GM19043 (cell line): ENCODE measurements at regions not wholly inside any gene's neighbourhood (a gene's known extent, or its start where the extent isn't known, plus 50 kb on each side); places are given as distances from the start of the nearest gene placed in this dataset.

Experiments
- ATAC-seq: cut with Tn5 transposase; IDR thresholded peaks from one replicate; pipeline ENCODE4 v1.9.1; 2021; ENCODE audit warnings: low read depth; ENCODE audit not compliant: unreplicated experiment

DNA sequence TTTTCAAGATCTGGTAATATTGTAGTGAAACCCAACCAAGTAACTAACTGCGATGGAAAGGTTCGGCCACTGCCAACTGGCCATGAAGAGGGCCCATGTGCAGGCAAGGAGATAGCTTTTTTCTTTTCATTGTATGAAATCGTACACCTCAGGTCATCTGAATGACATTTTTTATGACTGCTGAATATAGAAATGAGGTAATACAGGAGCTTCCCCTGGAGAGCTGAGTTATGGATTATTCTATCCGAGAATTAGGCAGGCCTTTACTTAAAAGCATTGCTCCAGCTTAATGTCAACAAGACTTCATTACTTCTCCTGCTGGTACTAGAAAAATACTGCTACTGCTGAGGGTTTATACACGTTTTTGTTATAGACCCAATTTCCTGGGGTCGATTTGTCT lies 1215.6 kb downstream of the EFNB2 start:
- no peak for ATAC-seq

DNA sequence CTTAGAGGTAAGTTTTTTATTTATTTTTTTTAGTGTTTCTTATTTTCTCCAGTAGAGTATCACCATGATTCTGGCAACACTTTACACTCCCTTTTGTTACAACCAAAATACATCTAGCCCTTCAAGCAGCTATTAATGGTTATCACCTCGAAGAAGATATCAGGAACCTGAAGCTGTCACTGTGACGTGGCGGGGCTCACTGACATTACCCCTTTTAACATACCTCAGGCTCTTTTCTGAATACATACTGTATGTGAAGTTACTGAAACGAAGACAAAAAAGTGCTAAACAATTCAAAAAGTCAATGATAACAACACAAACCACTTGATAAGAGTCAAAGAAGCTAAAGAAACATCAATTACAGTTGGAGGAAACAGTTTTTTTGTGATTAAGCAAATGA lies 1218.7 kb downstream of the EFNB2 start:
- no peak for ATAC-seq

DNA sequence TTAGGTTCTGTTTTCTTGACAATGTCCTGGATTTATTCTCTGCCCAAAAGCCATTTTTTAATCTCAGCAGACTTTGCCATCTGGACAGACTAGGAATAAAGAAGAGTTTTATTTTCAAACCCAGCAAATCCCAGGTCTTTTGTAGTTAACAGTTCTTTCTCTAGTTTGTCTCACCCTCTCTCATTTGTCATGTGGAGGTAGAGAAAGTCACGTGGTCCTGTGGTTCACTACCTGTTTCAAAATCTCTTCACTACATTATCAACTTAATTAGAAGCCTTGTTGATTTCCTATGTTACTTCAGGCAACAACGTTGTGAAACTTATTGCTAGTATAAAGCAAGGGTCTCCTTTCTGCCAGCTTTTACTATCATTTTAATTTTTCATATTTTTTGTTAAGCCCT lies 1222.6 kb downstream of the EFNB2 start:
- no peak for ATAC-seq

DNA sequence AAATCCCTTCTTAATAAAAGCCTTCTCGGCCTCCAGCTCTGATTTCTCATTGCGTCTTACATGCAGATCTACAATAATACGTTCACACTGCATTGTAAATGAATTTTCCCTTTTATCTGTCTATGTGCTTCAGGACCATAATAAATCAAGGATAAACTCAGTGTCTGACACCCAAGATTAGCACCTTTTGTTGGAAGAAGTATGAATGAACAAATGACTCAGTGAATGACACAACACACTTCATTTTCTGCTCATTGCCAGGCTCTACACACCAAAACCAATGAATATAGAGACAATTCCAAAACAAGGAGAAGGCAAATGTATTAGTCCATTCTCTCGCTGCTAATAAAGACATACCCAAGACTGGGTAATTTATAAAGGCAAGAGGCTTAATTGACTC lies 1224.4 kb downstream of the EFNB2 start:
- no peak for ATAC-seq

DNA sequence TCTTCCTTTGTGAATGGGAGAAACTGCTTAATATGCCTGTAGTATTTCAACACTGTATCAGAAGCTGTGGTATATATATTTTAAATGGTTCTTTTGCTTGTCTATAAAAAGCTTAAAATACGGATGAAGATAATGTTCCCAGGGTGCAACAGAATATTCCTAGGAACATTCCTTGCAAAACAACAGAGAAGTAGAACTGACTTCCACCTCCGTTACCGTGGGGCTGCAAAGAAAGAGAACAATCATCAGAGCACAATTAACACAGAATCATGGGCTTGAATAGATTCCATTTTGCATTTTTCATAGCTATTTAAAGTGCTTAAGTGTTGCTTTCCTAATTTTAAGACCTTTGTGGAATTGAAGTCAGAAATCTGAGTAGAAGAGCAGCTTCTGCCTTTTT lies 1227.7 kb downstream of the EFNB2 start:
- no peak for ATAC-seq

DNA sequence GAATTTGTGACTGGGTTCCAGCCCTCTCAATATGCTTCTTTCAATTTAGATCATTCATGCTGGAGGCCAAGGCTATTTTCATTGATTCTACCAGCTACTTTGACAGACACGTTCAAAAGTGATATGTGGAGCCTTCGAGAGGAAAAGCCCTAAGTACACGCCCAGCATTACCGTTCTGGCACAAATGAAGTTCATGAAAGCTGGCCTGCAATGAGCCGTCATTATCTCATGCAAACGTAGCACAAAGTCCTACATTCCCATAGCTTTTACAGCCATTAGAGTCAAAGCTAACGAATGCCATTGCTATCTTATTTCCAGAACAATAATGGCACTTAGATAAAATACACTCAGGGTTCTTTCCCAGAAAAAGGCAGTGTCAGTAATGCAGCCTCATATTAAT lies 1237.6 kb downstream of the EFNB2 start:
- no peak for ATAC-seq

DNA sequence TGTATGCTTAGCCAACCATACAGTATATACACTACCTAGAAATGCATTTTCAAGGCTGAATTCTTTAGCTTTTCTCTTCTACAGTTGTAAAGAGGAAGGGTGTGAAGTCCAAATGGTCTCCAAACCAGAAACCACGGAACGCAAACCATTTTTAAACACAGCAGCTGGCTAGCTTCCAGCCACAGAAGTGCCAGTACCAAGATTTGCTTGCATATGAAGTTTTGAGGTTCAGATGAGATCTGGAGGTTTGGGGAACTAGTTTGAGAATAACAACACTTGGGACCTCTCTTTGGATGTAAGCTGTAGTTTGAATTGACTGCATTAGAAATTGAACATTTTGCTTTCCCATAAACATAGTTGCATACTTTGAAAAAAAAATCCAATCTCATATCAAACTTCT lies 1243.5 kb downstream of the EFNB2 start:
- no peak for ATAC-seq

DNA sequence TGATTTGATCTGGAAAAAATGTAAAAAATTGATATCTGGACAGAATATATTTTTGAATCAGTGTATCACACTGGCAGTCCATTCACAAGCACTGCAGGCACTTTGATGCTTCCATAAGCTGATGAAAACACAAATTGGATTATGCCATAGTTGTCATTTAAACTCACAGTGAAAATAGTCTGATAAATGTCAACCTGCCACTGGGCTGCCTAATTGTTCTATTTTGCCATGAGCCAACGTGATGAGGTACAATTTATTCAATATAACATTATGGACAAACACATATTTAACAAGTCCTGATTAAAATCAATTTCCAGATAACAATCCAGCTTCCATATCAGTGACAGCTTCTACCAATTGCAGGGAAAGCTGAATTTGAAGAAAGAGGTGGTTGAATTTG lies 1244.9 kb downstream of the EFNB2 start:
- ATAC-seq: no peak

DNA sequence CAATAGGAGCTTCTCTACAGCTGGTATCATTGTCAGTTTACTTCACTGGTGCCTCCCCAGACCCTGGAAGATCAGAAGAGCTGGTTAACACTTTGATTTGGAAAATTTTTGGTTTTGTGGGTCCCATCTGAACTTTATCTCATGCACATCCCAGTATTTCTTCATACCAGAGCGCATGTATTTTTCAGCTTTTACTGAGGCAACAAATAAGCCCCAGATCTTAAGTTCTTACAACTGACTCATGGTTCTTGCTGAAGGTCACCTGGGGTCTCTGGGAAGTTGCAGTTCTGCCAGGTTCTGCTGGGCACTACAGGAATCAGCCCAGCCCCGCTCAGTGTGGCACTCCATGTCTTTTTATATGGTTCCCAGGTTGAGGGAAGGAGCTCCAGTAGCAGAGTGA lies 1249.9 kb downstream of the EFNB2 start:
- no peak for ATAC-seq

DNA sequence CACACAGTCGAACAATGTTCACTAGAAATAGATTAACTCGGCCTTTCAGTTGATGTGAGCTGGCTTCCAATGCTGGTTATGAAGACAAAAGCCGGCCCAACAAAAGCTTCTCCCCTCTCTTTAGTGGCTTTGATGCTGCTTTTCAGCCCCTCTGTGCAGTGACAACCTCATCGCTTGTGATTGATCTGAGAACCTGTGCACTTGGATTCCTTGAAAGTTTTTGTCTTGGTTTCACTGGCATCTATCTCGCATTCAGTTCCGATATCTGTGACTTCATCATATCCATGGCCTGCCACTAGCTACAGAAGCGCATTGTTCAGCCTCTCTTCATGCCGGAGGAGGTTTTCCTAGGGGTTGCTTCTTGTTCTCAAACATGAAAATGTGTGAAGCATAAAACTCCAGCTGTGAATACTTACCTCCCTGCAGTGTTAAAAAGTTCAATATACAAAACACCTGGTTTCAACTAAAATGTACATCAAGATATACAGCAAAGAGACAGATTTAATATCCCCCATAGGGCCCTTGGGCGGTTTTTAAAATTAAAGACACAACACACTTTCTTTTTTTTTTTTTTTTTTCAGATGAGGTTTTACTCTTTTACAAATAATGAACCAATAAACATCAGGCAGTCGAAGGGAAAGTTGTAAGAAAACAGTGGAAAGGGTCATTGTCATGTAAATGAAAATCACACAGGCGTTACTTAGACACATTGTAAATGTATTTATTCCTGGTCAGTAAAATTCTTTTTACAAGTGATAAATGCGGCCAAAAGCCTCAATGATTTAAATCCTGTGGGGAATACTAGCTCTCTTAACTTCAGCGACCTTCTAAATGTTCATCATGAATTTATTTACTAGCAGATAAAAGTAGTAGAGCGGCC lies 1252.8 kb downstream of the EFNB2 start:
- no peak for ATAC-seq

DNA sequence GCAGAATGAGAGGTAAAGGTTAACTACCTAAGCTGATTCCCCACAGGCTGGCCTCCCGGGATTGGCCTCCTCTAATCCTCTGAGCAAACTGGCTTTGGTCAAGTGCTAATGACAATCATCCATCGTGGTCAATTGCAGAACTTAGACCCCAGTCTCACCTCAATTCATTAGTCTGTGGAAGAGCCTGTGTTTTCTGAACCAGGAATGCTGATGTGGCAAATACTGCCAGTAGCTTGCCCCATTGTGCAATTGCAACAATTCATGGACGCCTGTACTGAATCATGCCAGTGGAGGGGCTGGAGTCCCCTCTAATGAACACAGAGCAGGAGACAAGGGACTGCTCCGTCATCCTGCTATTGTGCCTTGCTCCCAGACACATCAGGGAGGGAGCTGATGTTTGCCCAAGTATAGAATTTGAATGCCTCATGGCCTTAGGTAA lies 1256.5 kb downstream of the EFNB2 start:
- no peak for ATAC-seq

DNA sequence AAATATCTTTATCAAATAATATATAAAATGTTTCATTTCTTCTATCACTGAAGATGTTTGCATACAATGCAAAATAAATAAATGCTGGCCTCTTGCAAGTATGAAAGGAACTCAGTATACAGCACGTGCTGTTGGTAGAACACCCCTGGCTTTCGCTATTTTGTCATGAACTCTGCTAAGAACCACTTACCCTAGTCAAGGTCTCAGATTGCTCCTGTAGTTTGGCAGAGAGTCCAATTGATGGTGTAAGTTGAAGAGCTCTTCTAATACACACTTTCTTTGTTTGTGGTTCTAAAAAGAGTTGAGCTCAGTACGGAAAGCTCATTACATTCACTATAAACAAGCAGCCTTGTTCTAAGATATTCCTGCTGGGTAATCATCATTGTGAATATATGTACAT lies 1258.9 kb downstream of the EFNB2 start:
- no peak for ATAC-seq

DNA sequence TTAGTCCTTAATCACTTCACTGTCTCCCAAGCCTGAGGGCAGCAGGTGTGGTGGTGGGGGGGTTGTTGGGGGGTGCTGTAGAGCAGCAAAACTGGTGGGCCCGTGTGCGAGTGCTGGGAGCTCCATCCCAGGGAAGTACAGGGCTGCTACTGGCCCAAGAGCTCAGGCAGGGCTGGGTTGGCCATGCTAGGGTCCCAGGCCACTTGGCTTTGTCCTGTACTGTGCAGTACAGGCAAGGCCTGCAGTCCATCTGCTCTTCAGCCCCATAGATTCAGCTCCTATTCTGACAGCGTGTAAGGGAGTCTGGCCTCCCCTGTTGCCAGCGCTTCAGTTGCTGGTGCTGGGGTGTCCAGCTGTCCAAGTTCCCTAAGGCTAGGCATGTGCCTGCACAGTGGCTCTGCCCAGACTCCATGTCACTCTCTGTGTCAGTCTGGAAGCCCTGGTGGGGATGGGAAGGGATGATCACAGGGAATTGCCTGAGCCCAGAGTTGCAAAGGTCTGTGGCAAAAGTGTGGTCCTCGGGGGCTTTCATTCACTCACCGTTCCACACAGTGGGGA lies 1261.7 kb downstream of the EFNB2 start:
- ATAC-seq: no peak

DNA sequence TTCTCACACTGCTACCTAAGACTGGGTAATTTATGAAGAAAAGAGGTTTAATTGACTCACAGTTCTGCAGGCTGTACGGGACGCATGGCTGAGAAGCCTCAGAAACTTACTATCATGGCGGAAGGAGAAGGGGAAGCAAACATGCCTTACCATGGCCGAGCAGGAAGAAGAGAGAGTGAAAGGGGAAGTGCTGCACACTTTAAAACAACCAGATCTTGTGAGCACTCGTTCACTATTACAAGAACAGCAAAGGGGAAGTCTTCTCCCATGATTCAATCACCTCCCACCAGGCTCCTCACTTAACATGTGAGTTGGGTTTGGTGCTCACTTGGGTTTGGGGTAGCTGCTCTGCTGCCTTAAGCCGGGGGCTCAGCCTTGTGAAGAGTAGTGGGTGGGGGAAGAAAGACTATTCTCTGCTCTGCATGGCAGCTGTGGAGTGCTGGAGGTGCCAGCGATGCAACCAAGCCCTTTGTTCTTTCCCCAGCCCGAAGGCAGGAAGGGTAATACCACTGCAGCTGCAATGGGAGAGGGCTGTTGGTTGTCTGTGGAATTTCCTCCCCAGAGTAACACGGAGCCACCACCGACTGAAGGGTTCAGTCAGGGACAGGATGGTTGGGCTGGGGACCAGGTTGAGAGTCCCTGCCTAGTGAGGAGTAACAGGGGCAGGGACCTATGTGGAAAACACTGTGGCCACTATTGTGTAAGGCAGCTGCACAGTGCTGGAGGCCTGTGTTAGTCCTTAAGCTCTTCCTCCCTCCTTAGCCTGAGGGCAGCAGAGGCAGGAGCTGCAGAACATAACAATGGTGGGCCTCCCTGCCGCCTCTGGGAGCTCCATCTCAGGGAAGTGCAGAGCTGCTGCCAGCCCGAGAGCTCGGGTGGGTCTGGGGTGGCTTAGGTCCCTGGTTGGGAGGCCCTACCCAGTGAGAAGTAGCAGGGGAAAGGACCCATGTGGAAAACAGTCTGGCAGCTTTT lies 1262.5 kb downstream of the EFNB2 start:
- ATAC-seq: no peak

DNA sequence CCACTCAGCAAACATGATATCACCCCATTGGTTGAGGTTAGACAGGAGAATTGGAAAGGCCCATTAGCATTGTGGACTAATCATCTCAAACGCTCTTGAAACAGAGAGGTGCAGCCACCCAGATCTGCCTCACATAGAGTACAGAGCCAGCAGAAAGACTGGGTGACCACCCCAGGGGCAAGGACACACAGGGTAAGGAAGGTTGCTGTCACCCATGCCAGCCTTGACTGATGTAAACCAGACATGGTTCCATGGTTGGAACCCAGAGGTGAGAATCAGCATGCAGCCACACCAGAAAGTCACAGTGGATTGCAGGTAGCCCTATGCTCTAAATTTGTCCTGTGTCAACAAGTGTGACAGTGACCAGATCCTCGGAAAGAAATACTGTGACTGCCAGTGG lies 1268.8 kb downstream of the EFNB2 start:
- ATAC-seq: no peak

DNA sequence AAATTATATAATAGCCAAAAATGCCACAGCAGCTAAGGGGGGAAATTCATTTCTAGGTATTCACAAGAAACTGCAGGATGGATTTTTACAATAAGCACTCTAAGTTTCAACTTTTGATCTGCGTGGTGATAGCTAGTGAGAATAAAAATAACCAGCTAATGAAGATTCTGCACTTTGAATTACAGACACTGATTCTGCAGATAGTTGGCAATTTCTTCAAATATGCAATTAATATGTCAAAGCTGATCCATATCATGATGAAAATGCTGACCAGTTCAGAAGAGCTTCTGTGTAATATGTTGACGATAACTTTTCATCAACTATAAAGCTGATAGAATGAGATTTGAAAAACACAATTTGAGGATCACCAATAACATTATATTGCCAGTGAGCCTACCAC lies 1272.9 kb downstream of the EFNB2 start:
- ATAC-seq: no peak

DNA sequence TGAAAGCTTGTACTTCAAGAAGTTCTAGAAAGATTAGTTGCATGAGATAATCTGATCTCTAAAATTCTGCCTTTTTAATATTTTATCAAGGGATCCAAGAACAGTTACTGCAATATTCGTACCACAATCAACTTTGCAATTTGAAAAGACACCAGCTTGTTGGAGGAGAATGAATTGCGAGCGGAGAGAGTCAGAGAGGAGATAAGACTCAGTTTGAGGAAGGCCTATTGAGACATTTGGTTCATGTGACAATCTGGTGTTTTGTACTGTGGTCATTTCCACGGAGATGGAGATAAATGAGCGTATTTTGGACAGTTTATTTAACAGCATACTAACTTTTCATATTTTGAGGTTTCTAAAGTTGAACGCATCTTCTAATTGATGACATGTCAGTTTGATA lies 1276.0 kb downstream of the EFNB2 start:
- no peak for ATAC-seq

DNA sequence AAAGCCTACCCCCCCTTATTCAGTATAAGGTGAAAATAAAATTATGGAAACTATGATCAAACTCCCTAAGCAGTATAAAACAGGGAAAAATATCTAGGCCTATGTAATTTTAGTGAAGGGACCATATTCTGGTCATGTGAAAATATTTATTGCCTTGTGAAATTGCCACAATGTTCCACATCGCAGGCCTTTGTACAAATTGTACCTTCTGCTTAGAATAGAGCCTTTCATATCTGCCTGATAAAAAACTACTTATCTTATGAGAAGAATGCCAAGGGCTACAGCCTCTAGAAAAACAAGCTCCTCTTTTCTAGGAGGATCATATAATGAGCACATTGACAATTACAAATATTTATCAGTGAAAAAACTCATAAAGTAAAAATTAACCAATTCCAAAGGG lies 1280.0 kb downstream of the EFNB2 start:
- no peak for ATAC-seq

DNA sequence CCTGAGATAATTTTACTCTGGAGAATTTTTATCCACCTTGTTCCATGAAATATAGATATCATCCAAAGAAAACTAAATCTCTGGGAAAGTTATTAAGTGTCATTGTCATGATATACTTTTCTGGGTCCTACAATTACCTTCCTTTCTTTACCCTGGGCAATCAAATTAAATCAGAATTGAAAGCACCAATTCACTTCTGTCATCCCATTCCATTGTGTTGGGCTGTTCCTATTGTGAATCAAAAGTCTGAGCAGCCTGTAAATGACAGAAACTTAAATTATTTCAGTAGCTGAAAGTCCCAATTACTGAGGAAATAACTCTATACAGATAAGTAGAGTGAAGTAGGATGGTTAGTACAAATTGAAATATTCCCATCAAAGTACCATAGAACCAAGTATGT lies 1284.2 kb downstream of the EFNB2 start:
- ATAC-seq: no peak

DNA sequence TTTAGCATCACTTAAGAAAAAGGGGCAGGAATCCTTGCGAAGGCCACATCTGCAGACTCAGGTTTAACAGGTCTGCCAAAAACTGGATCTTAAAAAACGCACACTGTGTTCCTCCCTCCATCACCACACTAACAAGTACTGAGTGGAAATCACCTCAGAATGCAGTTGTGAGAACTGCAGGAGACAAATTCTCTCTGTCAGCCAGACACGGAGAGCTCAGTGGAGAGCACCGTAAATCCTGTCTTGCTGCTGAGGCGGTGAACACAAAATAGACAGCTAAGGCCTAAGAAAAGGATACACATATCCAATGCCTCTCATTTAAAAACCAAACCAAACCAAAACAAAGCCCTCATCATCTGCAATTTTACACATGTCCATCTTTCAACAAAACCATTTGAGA lies 1287.6 kb downstream of the EFNB2 start:
- no peak for ATAC-seq

DNA sequence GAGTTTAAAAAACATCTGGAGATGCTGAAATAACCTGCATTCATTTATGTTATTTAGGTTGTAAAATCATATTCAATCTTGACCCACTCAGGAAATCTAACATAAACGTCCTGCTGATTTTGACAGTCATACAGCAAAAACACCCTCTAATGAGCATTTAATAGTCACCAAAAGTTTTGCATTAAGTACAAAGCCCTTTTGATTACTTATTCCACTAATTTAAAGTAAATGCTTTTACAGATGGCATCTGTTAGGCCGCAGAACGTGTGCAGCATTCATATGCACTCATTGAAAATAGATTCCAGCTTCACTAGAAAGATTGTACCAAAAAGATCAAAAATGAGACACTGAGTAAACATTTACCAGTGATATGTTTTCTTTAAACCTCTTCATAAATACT lies 1295.1 kb downstream of the EFNB2 start:
- no peak for ATAC-seq
